WTC11 (cell line): ENCODE measurements at regions not wholly inside any gene's neighbourhood (a gene's known extent, or its start where the extent isn't known, plus 50 kb on each side); places are given as distances from the start of the nearest gene placed in this dataset.

Experiments used
- ATAC-seq: fragments of 200-7000 bp; cut with Tn5 transposase; 2 replicates; pipeline ENCODE4 v1.10.0; 2021; ENCODE audit warnings: mild to moderate bottlenecking, moderate library complexity
- CTCF ChIA-PET: fragments of 300-600 bp; sonication (Branson Sonifier 250); formaldehyde crosslinking; loops from one replicate; lab custom pipeline; 2021; ENCODE audit warnings: antibody characterized with exemption; lab: Charles Lee
- POLR2A ChIA-PET: fragments of 350-600 bp; sonication (Branson Sonifier 250); formaldehyde crosslinking; loops from one replicate; lab custom pipeline; 2021; ENCODE audit warnings: antibody characterized with exemption; lab: Charles Lee
- DNase-seq: peaks from one replicate; pipeline ENCODE4 v3.0.0; 2021; ENCODE audit warnings: low spot score
- H3K27ac Mint-ChIP-seq: 2 replicates; pipeline ENCODE4 v1.8.0; 2021; ENCODE audit warnings: mixed read lengths
- H3K27me3 Mint-ChIP-seq: 2 replicates; pipeline ENCODE4 v1.8.0; 2021; ENCODE audit warnings: low read depth, mild to moderate bottlenecking, moderate library complexity, mixed read lengths
- H3K36me3 Mint-ChIP-seq: 2 replicates; pipeline ENCODE4 v1.8.0; 2021; ENCODE audit warnings: mixed read lengths
- H3K4me1 Mint-ChIP-seq: 2 replicates; pipeline ENCODE4 v1.8.0; 2022; ENCODE audit warnings: mixed read lengths
- H3K4me3 Mint-ChIP-seq: 2 replicates; pipeline ENCODE4 v1.8.0; 2021; ENCODE audit warnings: mild to moderate bottlenecking, moderate library complexity, mixed read lengths
- H3K9me3 Mint-ChIP-seq: 2 replicates; pipeline ENCODE4 v1.8.0; 2021; ENCODE audit warnings: mixed read lengths
- CREB1 ChIP-seq: sonication (generic); formaldehyde crosslinking; IDR thresholded peaks from 2 replicates; pipeline ENCODE4 v1.8.0; 2023; ENCODE audit warnings: mild to moderate bottlenecking, missing genetic modification reagents
- ELF4 ChIP-seq: sonication (generic); formaldehyde crosslinking; IDR thresholded peaks from 2 replicates; pipeline ENCODE4 v1.8.1; 2022; ENCODE audit warnings: low read depth, mild to moderate bottlenecking, moderate library complexity, missing genetic modification reagents
- ERG ChIP-seq: fragments of 250-450 bp; sonication (Bioruptor Pico); IDR thresholded peaks from 2 replicates; pipeline ENCODE4 v1.8.0; 2021; ENCODE audit warnings: mild to moderate bottlenecking
- ETV6 ChIP-seq: sonication (generic); formaldehyde crosslinking; IDR thresholded peaks from 2 replicates; pipeline ENCODE4 v1.8.1; 2022; ENCODE audit warnings: mild to moderate bottlenecking, missing genetic modification reagents
- FOXK1 ChIP-seq: sonication (generic); formaldehyde crosslinking; IDR thresholded peaks from 2 replicates; pipeline ENCODE4 v1.8.0; 2022; ENCODE audit warnings: mild to moderate bottlenecking, moderate library complexity, missing genetic modification reagents
- NFATC4 ChIP-seq: fragments of 250-450 bp; sonication (Bioruptor Pico); IDR thresholded peaks from 2 replicates; pipeline ENCODE4 v1.9.0; 2021; ENCODE audit warnings: mild to moderate bottlenecking
- NFE2L1 ChIP-seq: sonication (generic); formaldehyde crosslinking; IDR thresholded peaks from 2 replicates; pipeline ENCODE4 v1.8.1; 2023; ENCODE audit warnings: missing genetic modification reagents
- NFYB ChIP-seq: sonication (generic); formaldehyde crosslinking; conservative IDR thresholded peaks from 2 replicates; pipeline ENCODE4 v1.8.0; 2022; ENCODE audit warnings: low read depth, missing genetic modification reagents
- TP53 ChIP-seq: sonication (generic); formaldehyde crosslinking; IDR thresholded peaks from 2 replicates; pipeline ENCODE4 v1.8.1; 2023; ENCODE audit warnings: mild to moderate bottlenecking, missing genetic modification reagents
- ZNF121 ChIP-seq: sonication (generic); formaldehyde crosslinking; IDR thresholded peaks from 2 replicates; pipeline ENCODE4 v1.8.0; 2023; ENCODE audit warnings: missing genetic modification reagents
- ZNF317 ChIP-seq: sonication (generic); formaldehyde crosslinking; IDR thresholded peaks from 2 replicates; pipeline ENCODE4 v1.8.1; 2023; ENCODE audit warnings: low read depth, mild to moderate bottlenecking, moderate library complexity, missing genetic modification reagents, borderline replicate concordance
- TF ChIP-seq, protein P1 (sequence below): sonication (generic); formaldehyde crosslinking; IDR thresholded peaks from 2 replicates; pipeline ENCODE4 v1.8.0; 2022; ENCODE audit warnings: mild to moderate bottlenecking, missing genetic modification reagents
- TF ChIP-seq, protein P2 (sequence below): sonication (generic); formaldehyde crosslinking; IDR thresholded peaks from 2 replicates; pipeline ENCODE4 v1.8.0; 2022; ENCODE audit warnings: mild to moderate bottlenecking, missing genetic modification reagents
- TF ChIP-seq, protein P3 (sequence below): fragments of 250-450 bp; sonication (Bioruptor Pico); conservative IDR thresholded peaks from 2 replicates; pipeline ENCODE4 v1.9.0; 2021; ENCODE audit warnings: mild to moderate bottlenecking
- TF ChIP-seq, protein P4 (sequence below): sonication (generic); formaldehyde crosslinking; IDR thresholded peaks from 2 replicates; pipeline ENCODE4 v1.8.0; 2023; ENCODE audit warnings: missing genetic modification reagents, mild to moderate bottlenecking, borderline replicate concordance

GRCh38 chr6:148671085-148671484, 75.7 kb upstream of the UST start:
- no peak overlapping the region for H3K27ac Mint-ChIP-seq
- peaks cover 3% of the 10 kb centered on the region; the same call in 1 of the 2 replicates for H3K27me3 Mint-ChIP-seq
- peak; percentile 82 for ATAC-seq
- DNase-seq, result peak; percentile 35
- no peak overlapping the region for H3K4me3 Mint-ChIP-seq
- H3K36me3 Mint-ChIP-seq, result peaks cover 61% of the 10 kb centered on the region
- TF ChIP-seq, protein P1, sequence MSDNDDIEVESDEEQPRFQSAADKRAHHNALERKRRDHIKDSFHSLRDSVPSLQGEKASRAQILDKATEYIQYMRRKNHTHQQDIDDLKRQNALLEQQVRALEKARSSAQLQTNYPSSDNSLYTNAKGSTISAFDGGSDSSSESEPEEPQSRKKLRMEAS (CRISPR knock-in tag), result no peak
- TF ChIP-seq ETV6 (CRISPR knock-in tag) (no peak), FOXK1 (CRISPR knock-in tag) (peak; percentile 50; the same call in 1 of the 2 replicates)
- ChIA-PET POLR2A (no interaction called here), CTCF (interaction anchor here (0.6 to 1.4 kb wide), 2 partner anchors 65 to 93 kb away, joined by 3 to 5 read pairs; no protein-coding TSS in a partner anchor)
- peaks cover 6% of the 10 kb centered on the region for H3K4me1 Mint-ChIP-seq
- peaks cover 81% of the 10 kb centered on the region for H3K9me3 Mint-ChIP-seq

GRCh38 chr6:148671952-148672351, 74.9 kb upstream of the UST start:
- Mint-ChIP-seq H3K36me3 (peaks cover 53% of the 10 kb centered on the region), H3K9me3 (peaks cover 74% of the 10 kb centered on the region), H3K4me1 (peaks cover 6% of the 10 kb centered on the region), H3K4me3 (no peak overlapping the region), H3K27ac (no peak overlapping the region)
- CTCF ChIA-PET, result interaction anchor here (1.4 kb wide), 1 partner anchor 94 kb away, joined by 5 read pairs; no protein-coding TSS in a partner anchor
- POLR2A ChIA-PET, result no interaction called here
- DNase-seq, result no peak
- no peak for TF ChIP-seq ERG
- TF ChIP-seq, protein P2, sequence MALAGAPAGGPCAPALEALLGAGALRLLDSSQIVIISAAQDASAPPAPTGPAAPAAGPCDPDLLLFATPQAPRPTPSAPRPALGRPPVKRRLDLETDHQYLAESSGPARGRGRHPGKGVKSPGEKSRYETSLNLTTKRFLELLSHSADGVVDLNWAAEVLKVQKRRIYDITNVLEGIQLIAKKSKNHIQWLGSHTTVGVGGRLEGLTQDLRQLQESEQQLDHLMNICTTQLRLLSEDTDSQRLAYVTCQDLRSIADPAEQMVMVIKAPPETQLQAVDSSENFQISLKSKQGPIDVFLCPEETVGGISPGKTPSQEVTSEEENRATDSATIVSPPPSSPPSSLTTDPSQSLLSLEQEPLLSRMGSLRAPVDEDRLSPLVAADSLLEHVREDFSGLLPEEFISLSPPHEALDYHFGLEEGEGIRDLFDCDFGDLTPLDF (CRISPR knock-in tag), result no peak
- TF ChIP-seq CREB1 (CRISPR knock-in tag), result no peak
- no peak for TF ChIP-seq NFYB
- TF ChIP-seq ZNF317 (CRISPR knock-in tag), result no peak
- no peak for TF ChIP-seq NFE2L1
- TF ChIP-seq ELF4, result no peak
- no peak for TF ChIP-seq TP53 (CRISPR knock-in tag)
- TF ChIP-seq NFATC4 (CRISPR knock-in tag), result no peak
- TF ChIP-seq, protein P3, sequence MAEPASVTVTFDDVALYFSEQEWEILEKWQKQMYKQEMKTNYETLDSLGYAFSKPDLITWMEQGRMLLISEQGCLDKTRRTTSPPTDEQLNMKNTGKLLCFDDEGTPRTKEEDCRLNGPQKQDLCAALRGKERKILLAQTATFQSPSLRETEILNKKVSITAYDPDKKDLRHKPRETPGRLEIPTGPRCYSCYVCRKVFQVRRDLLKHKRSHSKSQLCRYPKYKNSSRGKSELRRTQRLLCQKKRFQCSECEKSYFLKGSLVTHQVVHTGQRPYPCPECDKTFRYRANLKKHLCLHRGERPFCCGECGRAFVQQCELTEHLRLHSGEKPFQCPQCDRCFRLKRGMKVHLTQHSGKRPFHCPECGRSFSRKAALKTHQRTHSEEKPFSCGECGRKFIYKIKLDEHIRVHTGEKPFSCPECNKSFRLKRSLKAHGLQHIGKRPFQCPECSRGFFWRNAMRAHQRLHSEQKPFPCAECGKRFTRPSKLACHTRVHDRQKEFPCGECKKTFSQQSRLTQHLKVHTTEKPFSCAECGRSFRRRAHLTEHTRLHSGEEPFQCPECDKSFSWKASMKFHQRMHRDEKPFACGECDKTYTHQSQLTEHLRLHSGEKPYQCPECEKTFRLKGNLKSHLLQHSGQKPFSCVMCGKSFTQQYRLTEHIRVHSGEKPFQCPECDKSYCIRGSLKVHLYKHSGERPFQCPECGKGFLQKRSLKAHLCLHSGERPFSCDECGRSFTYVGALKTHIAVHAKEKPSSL, result no peak
- TF ChIP-seq ZNF121 (CRISPR knock-in tag), result no peak
- TF ChIP-seq, protein P4, sequence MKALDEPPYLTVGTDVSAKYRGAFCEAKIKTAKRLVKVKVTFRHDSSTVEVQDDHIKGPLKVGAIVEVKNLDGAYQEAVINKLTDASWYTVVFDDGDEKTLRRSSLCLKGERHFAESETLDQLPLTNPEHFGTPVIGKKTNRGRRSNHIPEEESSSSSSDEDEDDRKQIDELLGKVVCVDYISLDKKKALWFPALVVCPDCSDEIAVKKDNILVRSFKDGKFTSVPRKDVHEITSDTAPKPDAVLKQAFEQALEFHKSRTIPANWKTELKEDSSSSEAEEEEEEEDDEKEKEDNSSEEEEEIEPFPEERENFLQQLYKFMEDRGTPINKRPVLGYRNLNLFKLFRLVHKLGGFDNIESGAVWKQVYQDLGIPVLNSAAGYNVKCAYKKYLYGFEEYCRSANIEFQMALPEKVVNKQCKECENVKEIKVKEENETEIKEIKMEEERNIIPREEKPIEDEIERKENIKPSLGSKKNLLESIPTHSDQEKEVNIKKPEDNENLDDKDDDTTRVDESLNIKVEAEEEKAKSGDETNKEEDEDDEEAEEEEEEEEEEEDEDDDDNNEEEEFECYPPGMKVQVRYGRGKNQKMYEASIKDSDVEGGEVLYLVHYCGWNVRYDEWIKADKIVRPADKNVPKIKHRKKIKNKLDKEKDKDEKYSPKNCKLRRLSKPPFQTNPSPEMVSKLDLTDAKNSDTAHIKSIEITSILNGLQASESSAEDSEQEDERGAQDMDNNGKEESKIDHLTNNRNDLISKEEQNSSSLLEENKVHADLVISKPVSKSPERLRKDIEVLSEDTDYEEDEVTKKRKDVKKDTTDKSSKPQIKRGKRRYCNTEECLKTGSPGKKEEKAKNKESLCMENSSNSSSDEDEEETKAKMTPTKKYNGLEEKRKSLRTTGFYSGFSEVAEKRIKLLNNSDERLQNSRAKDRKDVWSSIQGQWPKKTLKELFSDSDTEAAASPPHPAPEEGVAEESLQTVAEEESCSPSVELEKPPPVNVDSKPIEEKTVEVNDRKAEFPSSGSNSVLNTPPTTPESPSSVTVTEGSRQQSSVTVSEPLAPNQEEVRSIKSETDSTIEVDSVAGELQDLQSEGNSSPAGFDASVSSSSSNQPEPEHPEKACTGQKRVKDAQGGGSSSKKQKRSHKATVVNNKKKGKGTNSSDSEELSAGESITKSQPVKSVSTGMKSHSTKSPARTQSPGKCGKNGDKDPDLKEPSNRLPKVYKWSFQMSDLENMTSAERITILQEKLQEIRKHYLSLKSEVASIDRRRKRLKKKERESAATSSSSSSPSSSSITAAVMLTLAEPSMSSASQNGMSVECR, result no peak
- no peak for TF ChIP-seq FOXK1 (CRISPR knock-in tag)
- TF ChIP-seq, all 79 proteins: peak for 0
- no peak for ATAC-seq
- H3K27me3 Mint-ChIP-seq, result peaks cover 3% of the 10 kb centered on the region; the same call in 1 of the 2 replicates
